Progenitor cell of endocrine pancreas (in vitro differentiated cells): ENCODE measurements at regions not wholly inside any gene's neighbourhood (a gene's known extent, or its start where the extent isn't known, plus 50 kb on each side); places are given as distances from the start of the nearest gene placed in this dataset.

ENCODE experiments used
- DNase-seq: peaks from one replicate; pipeline ENCODE4 v3.0.0; 2021; ENCODE audit warnings: low spot score; ENCODE audit not compliant: unreplicated experiment
- H3K27ac Mint-ChIP-seq: 2 replicates; pipeline ENCODE4 v1.8.0; 2021; ENCODE audit warnings: mild to moderate bottlenecking, moderate library complexity, mixed read lengths
- H3K27me3 Mint-ChIP-seq: 2 replicates; pipeline ENCODE4 v1.8.0; 2021; ENCODE audit warnings: mixed read lengths
- H3K36me3 Mint-ChIP-seq: 2 replicates; pipeline ENCODE4 v1.8.0; 2022; ENCODE audit warnings: mixed read lengths; ENCODE audit not compliant: insufficient read depth
- H3K4me1 Mint-ChIP-seq: 2 replicates; pipeline ENCODE4 v1.8.0; 2021; ENCODE audit warnings: low read depth, mixed read lengths
- H3K4me3 Mint-ChIP-seq: 2 replicates; pipeline ENCODE4 v1.8.0; 2021; ENCODE audit warnings: low read depth, mild to moderate bottlenecking, moderate library complexity, mixed read lengths
- H3K9me3 Mint-ChIP-seq: 2 replicates; pipeline ENCODE4 v1.8.0; 2021; ENCODE audit warnings: low read depth, mixed read lengths
- CTCF ChIP-seq: fragments of 200-600 bp; sonication (generic); IDR thresholded peaks from one replicate; pipeline ENCODE4 v1.5.0; 2021; ENCODE audit warnings: antibody characterized with exemption, mild to moderate bottlenecking; ENCODE audit not compliant: unreplicated experiment

- no peak for TF ChIP-seq CTCF
- peaks cover 50% of the 10 kb centered on the region for H3K9me3 Mint-ChIP-seq
- no peak for DNase-seq
- no peak overlapping the region for H3K4me3 Mint-ChIP-seq
- H3K36me3 Mint-ChIP-seq: peaks cover 27% of the 10 kb centered on the region
- H3K27ac Mint-ChIP-seq: no peak overlapping the region
- H3K4me1 Mint-ChIP-seq: peaks cover 2% of the 10 kb centered on the region
- H3K27me3 Mint-ChIP-seq: no peaks in the 10 kb centered on the region
These were observed 148.4 kb upstream of the HMCN1 start for GRCh38 chr1:185585770-185586169.

GRCh38 chr1:185581961-185582725 is 152.0 kb upstream of the HMCN1 start:
- Mint-ChIP-seq H3K27ac (no peak overlapping the region), H3K4me3 (no peak overlapping the region), H3K36me3 (peaks cover 43% of the 10 kb centered on the region), H3K9me3 (peaks cover 70% of the 10 kb centered on the region), H3K27me3 (no peaks in the 10 kb centered on the region), H3K4me1 (peaks cover 2% of the 10 kb centered on the region)
- TF ChIP-seq CTCF: no peak
- no peak for DNase-seq

- no peak for DNase-seq
- no peaks in the 10 kb centered on the region for H3K27me3 Mint-ChIP-seq
- H3K4me3 Mint-ChIP-seq: no peak overlapping the region
- peaks cover 40% of the 10 kb centered on the region for H3K36me3 Mint-ChIP-seq
- H3K4me1 Mint-ChIP-seq: peaks cover under 1% of the 10 kb centered on the region
- TF ChIP-seq CTCF: no peak
- peaks cover 68% of the 10 kb centered on the region for H3K9me3 Mint-ChIP-seq
- H3K27ac Mint-ChIP-seq: no peak overlapping the region
These were observed 153.2 kb upstream of the HMCN1 start for GRCh38 chr1:185581020-185581419.

GRCh38 chr1:185578293-185578692 is 155.9 kb upstream of the HMCN1 start:
- Mint-ChIP-seq H3K4me1 (no peaks in the 10 kb centered on the region), H3K9me3 (peaks cover 60% of the 10 kb centered on the region), H3K36me3 (peaks cover 35% of the 10 kb centered on the region), H3K27ac (no peak overlapping the region), H3K27me3 (no peaks in the 10 kb centered on the region), H3K4me3 (no peak overlapping the region)
- no peak for TF ChIP-seq CTCF
- no peak for DNase-seq

- no peaks in the 10 kb centered on the region for H3K4me1 Mint-ChIP-seq
- H3K4me3 Mint-ChIP-seq: no peak overlapping the region
- TF ChIP-seq CTCF: no peak
- no peak overlapping the region for H3K27ac Mint-ChIP-seq
- peaks cover 11% of the 10 kb centered on the region for H3K36me3 Mint-ChIP-seq
- H3K9me3 Mint-ChIP-seq: peaks cover 26% of the 10 kb centered on the region
- no peak for DNase-seq
- no peaks in the 10 kb centered on the region for H3K27me3 Mint-ChIP-seq
These were observed 159.9 kb upstream of the HMCN1 start for GRCh38 chr1:185574139-185574875.
